Ishikawa (cell line): ENCODE measurements at regions not wholly inside any gene's neighbourhood (a gene's known extent, or its start where the extent isn't known, plus 50 kb on each side); places are given as distances from the start of the nearest gene placed in this dataset.

Source experiments
- CEBPB ChIP-seq: IDR thresholded peaks from 2 replicates; pipeline ENCODE4 v1.6.1; 2012
- CREB1 ChIP-seq: IDR thresholded peaks from 2 replicates; pipeline ENCODE4 v1.6.1; 2012; ENCODE audit warnings: low read depth
- EGR1 ChIP-seq: IDR thresholded peaks from 2 replicates; pipeline ENCODE4 v1.6.1; 2012
- EP300 ChIP-seq: IDR thresholded peaks from 2 replicates; pipeline ENCODE4 v1.6.1; 2012; ENCODE audit warnings: borderline replicate concordance
- FOXM1 ChIP-seq: IDR thresholded peaks from 2 replicates; pipeline ENCODE4 v1.6.1; 2012; ENCODE audit warnings: low read depth, borderline replicate concordance
- NFIC ChIP-seq: IDR thresholded peaks from 2 replicates; pipeline ENCODE4 v1.6.1; 2012
- RAD21 ChIP-seq: IDR thresholded peaks from 2 replicates; pipeline ENCODE4 v1.6.1; 2012; ENCODE audit warnings: low read depth
- TAF1 ChIP-seq: IDR thresholded peaks from 2 replicates; pipeline ENCODE4 v1.6.1; 2012; ENCODE audit warnings: low read depth, mild to moderate bottlenecking
- TCF12 ChIP-seq: IDR thresholded peaks from 2 replicates; pipeline ENCODE4 v1.6.1; 2012; ENCODE audit warnings: low read depth
- TEAD4 ChIP-seq: IDR thresholded peaks from 2 replicates; pipeline ENCODE4 v1.6.1; 2012
- YY1 ChIP-seq: IDR thresholded peaks from 2 replicates; pipeline ENCODE4 v1.6.1; 2012; ENCODE audit warnings: low read depth
- ZBTB7A ChIP-seq: IDR thresholded peaks from 2 replicates; pipeline ENCODE4 v1.6.1; 2012; ENCODE audit warnings: low read depth
- TF ChIP-seq, protein P1 (sequence below): IDR thresholded peaks from 2 replicates; pipeline ENCODE4 v1.6.1; 2012
- TF ChIP-seq, protein P2 (sequence below): IDR thresholded peaks from 2 replicates; pipeline ENCODE4 v1.6.1; 2012; ENCODE audit warnings: low read depth, mild to moderate bottlenecking
- TF ChIP-seq, protein P3 (sequence below): IDR thresholded peaks from 2 replicates; pipeline ENCODE4 v1.6.1; 2012

DNA sequence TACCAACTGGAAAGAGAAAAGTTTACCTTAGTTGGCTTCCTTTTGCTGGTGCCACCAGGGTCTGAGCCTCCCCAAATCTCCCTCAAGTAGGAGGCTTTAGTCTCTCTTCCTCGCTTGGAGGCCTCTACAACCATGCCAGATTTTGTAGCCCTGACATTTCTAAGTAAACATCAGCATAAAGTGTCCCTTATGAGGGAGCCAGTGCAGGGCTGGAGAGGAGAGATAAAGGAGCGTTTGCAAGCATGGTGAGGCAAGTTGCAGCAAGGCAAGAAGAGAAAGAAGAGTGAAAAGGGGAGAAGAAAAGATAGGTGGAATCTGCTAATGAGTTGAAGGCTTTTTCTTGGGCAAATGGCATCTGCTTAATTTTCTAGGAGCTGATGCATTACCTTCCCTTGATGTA, 82.7 kb upstream of the FNDC3B start:
- no peak for TF ChIP-seq EGR1

DNA sequence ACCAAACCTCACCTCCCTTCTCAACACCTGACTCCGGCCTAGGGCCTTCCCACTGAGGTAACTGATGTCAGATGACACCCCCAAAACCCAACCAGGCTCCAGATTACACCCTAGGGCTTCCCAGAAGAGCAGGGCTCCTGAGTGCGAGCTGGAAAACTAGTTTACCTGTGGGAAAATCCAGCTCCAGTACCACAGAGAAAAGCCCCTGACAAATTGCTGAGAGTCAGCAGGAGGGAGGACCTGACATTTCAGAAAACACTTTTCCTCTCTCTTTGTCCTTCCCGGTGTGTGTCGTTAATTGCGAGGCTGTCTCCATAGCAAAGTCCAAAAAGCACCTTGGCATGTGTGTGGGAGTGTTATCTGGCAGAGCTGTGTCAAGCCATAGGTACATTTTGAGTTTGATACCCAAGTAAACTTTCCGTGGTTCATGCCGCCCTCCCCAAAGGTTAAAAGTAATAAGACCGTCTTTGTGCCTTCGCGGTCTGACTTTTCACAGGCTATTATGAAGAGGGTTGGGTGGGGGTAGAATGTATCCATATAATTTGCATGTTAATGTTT, 79.8 kb upstream of the FNDC3B start:
- TF ChIP-seq EGR1: no peak

DNA sequence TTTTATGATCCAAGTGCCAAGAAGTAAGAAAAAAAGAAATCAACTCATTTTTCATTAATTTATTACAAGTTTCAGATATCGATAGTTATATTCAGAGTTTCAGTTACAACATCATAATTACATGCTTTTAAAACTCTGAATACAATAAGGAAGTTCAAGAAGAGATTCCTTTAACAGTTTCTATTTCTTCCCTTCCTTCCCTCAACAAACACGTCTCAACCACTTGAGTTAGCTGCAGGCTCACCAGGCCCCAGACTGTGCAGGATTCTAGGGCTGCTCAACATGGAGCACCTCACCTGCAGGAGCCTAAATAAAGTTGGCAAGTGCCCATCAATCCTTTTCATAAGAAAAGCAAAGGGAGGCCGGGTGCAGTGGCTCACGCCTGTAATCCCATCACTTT, 79.2 kb upstream of the FNDC3B start:
- no peak for TF ChIP-seq TAF1

DNA sequence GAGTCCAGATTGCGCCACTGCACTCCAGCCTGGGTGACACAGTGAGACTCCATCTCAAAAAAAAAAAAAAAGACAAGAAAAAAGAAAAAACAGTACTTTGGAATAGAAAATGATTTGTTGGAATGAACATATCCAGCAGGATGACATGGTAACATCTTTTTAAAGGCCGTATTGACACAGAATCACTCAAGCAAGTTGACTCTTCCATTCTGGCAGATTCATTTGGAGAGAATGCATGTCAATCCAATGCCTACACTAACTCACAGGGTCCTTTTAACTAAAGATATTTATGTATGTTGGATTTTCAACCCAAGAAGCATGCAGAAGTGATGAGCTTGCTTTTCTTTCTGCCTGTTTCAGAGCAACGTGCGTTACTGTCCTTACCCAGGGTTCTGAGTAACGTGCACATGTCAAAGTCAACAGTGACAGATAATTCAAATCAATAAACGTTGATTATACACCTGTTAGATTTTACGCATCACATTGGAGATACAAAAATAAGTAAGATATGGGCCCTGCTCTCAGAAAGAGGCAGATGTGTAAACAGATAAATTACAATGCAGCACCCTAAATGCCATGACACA, 77.1 kb upstream of the FNDC3B start:
- TF ChIP-seq, protein P1, sequence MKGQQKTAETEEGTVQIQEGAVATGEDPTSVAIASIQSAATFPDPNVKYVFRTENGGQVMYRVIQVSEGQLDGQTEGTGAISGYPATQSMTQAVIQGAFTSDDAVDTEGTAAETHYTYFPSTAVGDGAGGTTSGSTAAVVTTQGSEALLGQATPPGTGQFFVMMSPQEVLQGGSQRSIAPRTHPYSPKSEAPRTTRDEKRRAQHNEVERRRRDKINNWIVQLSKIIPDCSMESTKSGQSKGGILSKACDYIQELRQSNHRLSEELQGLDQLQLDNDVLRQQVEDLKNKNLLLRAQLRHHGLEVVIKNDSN: no peak

DNA sequence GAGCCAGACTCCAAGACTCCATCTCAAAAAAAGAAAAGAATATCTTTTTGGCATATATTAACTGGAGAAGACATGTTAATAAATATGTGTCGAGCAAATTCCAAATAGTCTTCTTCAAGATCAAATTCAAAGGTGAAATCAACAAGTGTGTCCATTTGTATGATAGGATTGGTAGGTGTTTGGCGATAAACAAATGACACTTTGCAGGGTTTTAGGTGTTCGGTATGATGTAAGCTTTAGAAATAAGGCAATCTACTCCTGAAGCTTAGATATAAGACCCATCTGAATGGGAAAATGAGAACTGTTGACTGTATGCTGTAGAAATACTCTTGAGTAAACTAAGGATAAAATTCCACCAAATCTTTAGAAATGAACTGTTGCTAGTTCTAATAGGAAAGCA, 75.8 kb upstream of the FNDC3B start:
- TF ChIP-seq, protein P1: no peak
- TF ChIP-seq CEBPB: no peak
- no peak for TF ChIP-seq CREB1
- no peak for TF ChIP-seq RAD21
- TF ChIP-seq TCF12: no peak
- TF ChIP-seq EGR1: no peak
- TF ChIP-seq, protein P2, sequence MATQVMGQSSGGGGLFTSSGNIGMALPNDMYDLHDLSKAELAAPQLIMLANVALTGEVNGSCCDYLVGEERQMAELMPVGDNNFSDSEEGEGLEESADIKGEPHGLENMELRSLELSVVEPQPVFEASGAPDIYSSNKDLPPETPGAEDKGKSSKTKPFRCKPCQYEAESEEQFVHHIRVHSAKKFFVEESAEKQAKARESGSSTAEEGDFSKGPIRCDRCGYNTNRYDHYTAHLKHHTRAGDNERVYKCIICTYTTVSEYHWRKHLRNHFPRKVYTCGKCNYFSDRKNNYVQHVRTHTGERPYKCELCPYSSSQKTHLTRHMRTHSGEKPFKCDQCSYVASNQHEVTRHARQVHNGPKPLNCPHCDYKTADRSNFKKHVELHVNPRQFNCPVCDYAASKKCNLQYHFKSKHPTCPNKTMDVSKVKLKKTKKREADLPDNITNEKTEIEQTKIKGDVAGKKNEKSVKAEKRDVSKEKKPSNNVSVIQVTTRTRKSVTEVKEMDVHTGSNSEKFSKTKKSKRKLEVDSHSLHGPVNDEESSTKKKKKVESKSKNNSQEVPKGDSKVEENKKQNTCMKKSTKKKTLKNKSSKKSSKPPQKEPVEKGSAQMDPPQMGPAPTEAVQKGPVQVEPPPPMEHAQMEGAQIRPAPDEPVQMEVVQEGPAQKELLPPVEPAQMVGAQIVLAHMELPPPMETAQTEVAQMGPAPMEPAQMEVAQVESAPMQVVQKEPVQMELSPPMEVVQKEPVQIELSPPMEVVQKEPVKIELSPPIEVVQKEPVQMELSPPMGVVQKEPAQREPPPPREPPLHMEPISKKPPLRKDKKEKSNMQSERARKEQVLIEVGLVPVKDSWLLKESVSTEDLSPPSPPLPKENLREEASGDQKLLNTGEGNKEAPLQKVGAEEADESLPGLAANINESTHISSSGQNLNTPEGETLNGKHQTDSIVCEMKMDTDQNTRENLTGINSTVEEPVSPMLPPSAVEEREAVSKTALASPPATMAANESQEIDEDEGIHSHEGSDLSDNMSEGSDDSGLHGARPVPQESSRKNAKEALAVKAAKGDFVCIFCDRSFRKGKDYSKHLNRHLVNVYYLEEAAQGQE: no peak
- no peak for TF ChIP-seq NFIC
- no peak for TF ChIP-seq EP300
- TF ChIP-seq TAF1: no peak
- TF ChIP-seq ZBTB7A: no peak
- TF ChIP-seq, protein P3, sequence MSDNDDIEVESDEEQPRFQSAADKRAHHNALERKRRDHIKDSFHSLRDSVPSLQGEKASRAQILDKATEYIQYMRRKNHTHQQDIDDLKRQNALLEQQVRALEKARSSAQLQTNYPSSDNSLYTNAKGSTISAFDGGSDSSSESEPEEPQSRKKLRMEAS: no peak
- no peak for TF ChIP-seq YY1
- TF ChIP-seq TEAD4: no peak
- no peak for TF ChIP-seq FOXM1

DNA sequence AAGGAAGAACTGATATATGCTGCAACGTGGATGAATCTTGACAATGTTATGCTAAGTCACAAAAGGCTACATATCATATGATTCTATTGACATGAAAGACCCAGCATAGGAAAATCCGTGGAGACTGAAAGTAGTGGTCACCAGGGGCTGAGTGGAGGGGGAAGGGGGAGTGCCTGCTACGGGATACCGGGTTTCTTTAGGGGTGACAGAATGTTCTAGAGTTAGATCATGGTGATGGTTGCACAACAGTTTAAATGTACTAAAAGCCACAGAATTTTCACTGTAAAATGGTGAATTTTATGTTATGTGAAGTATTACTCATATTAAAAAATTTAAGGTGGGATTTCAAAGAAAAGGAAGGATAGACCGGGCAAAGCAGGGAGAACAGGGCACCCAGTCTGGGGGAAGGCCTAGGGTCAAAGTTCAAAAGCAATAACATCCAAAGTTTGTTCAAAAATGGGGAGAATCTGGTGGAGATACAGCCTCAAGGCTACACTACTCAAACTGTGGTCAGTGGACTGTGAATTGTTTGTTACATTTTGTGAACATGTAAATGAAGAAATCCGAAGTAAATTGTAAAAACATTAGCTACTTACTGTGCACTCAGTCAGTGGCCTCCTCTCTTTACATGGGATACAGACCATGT, 74.2 kb upstream of the FNDC3B start:
- TF ChIP-seq, protein P2: no peak
- TF ChIP-seq EGR1 (no peak), CREB1 (no peak), TEAD4 (no peak)
- TF ChIP-seq, protein P1: no peak
- TF ChIP-seq, protein P3: no peak

DNA sequence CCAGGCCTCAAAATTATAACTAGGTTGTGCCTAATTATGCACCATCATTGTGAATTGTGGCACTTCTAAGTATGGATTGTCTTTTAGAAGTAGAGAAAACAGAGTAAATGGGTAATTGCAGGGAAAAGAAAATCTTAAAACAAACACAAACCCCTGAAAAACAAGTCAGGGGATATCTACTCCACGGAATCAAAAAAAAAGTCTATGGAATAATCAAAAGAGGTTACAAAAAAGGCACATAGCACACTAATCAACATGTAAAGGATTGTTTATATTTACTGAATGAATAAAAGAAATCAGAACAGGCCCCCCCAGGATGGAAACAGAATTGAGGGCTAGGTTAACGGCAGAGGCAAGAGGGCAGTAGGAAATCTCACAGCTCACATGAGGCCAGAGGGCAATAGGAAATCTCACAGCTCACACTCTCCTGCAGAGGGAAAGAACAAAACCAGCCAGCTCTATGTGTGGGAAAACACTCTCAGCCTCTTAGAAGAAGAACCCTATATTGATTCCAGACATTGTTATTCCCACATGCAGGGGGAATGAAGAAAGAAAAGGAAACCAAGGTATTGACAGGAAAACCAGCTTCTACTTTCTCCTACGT, 72.7 kb upstream of the FNDC3B start:
- TF ChIP-seq TEAD4 (no peak), ZBTB7A (no peak), NFIC (no peak)
